GM20000 (cell line): ENCODE measurements at regions not wholly inside any gene's neighbourhood (a gene's known extent, or its start where the extent isn't known, plus 50 kb on each side); places are given as distances from the start of the nearest gene placed in this dataset.

Source experiments
- DNase-seq: peaks from one replicate; pipeline ENCODE4 v3.0.0; 2012; ENCODE audit warnings: low spot score
- CTCF ChIP-seq: IDR thresholded peaks from 2 replicates; pipeline ENCODE4 v1.5.1; 2012; ENCODE audit warnings: mild to moderate bottlenecking, control low read depth; ENCODE audit errors: extremely low read depth, missing control alignments

GRCh38 chr7:68550027-68550426 lies 1048.2 kb upstream of the AUTS2 start:
- no peak for TF ChIP-seq CTCF
- no peak for DNase-seq

GRCh38 chr7:68550635-68551034 lies 1047.6 kb upstream of the AUTS2 start:
- no peak for DNase-seq
- TF ChIP-seq CTCF: no peak

GRCh38 chr7:68556537-68556936 lies 1041.7 kb upstream of the AUTS2 start:
- no peak for TF ChIP-seq CTCF

GRCh38 chr7:68559518-68559917 lies 1038.8 kb upstream of the AUTS2 start:
- DNase-seq: no peak
- no peak for TF ChIP-seq CTCF

More at GRCh38 chr7:68556537-68556936, 1041.7 kb upstream of the AUTS2 start:
- no peak for DNase-seq

GRCh38 chr7:68562323-68562899 lies 1035.9 kb upstream of the AUTS2 start:
- TF ChIP-seq CTCF: no peak
- DNase-seq: no peak

- no peak for DNase-seq
- TF ChIP-seq CTCF: no peak
These were observed 1033.8 kb upstream of the AUTS2 start for GRCh38 chr7:68564306-68565135.

- DNase-seq: no peak
- TF ChIP-seq CTCF: no peak
These were observed 1027.0 kb upstream of the AUTS2 start for GRCh38 chr7:68571286-68571685.
